Stimulated activated CD4-positive, alpha-beta T cell treated with anti-CD3 and anti-CD28 coated beads, Interleukin-1b, Interleukin-23, amount 100 ng/mL, for 1 hour (primary cell): ENCODE measurements at regions not wholly inside any gene's neighbourhood (a gene's known extent, or its start where the extent isn't known, plus 50 kb on each side); places are given as distances from the start of the nearest gene placed in this dataset.
"Not testable (repeated sequence)": the region's sequence is repeated elsewhere in the genome, so short reads cannot be mapped to it uniquely, and the experiment has no call there.

ENCODE experiments used
- DNase-seq, 2 donors: peaks; one replicate each; pipeline ENCODE4 v3.0.0-alpha.2; 2020; ENCODE audit warnings: low read depth in 2 of 2

DNA sequence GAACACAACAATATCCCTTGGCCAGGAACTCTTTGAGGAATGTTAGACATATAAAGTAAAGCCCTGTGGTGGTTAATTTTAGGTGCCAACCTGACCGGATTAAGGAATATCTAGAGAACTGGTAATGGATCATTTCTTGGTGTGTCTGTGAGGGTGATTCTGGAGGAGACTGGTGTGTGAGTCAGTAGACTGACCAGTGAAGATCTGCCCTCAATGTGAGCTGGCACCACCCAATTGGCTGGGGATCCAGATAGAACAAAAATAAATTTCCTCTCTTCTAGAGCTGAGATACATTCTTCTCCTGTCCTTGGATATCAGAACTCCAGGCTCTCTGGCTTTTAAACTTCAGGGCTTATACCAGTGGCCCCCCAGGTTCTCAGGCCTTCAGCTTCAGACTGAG is 56.2 kb upstream of the TNPO1 start:
- no peak for DNase-seq

DNA sequence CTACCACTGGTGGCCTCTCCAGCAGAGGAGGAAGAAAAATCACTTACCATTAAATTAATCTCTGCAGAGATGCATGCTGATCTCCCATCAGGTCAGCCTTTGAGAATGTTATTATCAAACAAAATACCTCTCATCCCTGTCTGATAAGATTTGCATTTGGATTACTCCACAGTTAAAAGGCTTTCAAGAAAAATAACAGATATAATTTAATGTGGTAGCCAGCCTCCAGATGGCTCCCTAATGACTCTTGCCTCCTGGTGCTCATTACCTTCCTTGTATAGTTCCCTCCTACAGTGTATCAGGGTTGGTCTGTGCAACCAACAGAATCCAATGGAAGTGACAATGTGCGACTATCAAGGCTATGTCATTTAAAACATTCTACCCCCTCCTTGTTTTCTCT is 63.6 kb upstream of the TNPO1 start:
- DNase-seq: no peak

DNA sequence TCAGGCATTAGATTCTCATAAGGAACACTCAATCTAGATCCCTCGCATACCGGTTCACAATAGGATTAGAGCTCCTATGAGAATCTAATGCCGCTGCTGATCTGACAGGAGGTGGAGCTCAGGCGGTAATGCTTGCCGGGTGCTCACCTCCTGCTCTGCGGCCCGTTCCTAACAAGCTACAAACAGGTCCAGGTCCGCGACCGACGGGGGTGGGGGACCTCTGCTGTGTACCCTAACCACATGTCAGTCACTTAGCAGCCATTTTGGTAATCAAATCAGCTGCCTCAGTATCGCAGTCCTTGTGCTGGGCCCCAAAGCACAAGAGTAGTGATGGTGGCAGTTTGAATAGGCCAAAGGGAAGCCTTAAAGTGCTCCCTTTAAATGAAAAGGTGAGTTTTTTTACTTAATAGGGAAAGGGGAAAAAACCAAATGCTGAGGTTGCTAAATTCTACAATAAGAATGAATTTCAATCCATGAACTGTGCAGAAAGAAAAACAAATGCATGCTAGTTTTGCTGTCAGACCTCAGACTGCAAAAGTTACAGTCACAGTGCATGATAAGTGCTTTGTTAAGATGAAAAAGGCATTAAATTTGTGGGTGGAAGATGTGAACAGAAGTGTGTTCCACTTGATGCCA is 67.0 kb upstream of the TNPO1 start:
- DNase-seq: no peak

DNA sequence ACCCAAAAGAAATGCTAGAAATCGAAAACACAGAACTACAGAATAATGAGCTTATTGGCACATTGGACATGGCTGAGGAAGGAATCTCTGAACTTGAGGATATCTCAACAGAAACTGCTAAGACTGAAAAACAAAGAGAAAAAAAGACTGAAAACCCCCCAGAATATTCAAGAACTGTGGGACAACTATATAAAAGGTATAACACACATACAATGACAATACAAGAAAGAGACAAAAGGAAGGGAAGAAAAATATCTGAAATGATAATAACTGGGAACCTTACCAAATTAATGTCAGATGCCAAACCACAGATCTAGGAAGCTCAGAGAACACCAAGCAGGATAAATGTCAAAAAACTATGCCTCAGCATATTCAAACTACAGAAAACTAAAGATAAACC is 68.6 kb upstream of the TNPO1 start:
- no peak for DNase-seq

DNA sequence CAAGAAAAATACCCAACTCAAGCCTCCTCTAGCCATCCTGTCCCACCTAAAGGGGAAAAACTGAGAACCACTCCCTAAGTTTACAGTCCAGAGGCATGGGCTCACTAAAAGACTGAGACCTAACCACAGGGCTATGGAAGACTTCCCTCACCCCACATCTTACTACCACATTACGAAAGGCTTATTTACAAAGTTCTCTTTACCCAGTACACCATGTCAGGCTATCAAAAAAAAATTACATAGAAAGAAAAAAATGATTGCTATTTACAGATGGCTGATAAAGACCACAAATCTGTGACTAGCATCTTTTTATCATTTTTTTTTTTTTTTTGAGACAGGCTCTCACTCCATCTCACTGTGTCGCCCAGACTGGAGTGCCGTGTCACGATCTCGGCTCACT is 69.7 kb upstream of the TNPO1 start:
- no peak for DNase-seq

DNA sequence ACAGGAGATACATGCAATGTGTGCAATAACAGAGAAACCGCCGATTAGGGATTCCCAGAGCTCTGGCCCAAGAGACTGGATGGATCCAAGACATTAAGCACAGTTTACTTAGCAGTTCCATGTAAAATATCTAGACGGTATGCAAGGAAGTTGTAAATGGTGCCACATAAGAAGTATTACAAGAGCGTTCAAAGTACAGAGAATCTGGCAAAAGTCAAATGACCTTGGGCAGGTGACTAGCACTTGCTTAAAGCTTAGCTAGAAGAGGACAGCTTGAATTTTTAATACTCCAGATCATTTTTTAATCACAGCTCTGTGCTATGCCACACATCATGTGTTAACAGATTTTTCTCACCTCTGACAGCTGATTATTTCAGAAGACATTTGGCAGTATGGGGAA is 72.3 kb upstream of the TNPO1 start:
- no peak for DNase-seq

DNA sequence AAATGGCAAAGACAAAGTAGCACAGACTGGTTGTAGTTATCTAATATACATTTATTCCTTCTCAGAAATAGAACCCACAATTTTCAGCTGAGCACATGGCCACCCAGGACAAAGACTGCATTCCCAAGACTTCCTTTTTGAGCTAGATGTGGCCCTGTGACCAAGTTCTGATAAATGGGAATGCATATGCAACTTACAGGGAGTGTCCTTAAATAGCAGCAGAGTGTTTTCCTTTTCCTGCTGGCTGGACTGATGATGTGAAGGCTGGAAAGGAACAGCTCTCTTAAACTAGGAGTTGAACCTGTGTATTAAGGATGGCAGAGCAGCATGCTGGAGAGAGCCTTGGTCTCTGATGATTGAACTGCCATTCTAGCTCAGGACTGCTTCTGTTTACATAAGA is 74.7 kb upstream of the TNPO1 start:
- DNase-seq: no peak

DNA sequence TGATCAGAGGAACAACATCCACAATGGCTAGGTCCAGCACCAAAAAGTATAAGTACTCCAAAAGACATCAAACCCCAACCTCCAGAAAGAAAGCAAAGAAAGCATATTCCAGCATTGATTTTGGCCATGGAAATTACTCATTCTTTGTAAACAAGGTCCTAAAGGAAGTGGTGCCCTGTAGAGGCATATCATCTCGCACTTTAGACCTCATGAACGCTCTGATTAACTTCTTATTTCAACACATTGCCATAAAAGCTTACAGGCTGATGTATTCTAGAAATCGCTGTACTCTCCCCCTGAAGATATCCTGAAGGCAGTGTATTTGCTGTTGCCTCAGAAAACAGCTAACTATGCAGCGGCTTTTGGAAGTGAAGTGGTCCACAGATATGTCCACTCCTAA is 82.7 kb upstream of the TNPO1 start:
- no peak for DNase-seq

DNA sequence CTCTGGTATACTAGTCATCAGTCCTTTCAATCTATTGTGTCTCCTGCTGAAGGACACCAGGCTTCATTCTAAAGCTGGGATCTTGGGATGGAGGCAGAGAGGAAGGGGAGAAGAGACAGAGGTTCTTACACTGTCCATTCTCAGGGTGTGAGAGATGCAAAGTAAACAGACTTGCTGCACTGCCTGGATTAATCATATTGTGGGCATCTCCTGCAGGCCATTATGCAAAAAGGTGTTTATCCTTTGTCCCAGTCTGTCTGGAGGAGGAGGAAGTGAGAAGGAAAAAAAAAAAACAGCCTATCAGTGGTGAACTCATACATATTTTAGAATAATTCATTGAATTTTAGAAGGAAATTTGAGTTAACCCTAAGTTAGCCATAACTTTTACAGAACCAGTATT is 92.9 kb upstream of the TNPO1 start:
- DNase-seq: no peak

DNA sequence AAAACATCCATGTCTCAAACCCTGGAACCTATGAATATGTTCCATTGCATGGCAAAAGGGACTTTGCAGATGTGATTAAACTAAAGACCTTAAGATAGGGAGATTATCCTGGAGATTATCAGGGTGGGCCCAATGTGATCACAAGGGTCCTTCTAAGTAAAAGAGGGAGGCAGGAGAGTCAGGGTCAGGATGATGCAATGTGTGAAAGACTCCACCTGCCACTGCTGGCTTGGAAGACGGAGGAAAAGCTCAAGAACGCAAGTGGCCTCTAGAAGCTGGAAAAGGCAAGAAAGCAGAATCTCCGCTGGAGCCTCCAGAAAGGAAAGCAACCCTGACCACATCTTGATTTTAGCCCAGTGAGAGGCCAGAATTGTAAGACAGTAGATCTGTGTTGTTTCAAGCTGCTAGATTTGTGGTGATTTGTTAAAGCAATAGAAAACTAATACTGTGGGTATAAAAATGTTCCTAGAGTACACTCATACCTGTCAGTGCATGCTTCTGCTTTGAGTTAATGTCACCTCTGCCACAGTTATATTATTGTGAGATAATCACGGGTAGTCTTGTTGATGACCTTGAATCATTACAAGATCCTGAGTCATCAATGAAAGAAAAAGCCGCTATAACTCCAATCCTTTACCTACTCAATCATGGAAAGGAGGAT is 93.5 kb upstream of the TNPO1 start:
- DNase-seq: no peak

DNA sequence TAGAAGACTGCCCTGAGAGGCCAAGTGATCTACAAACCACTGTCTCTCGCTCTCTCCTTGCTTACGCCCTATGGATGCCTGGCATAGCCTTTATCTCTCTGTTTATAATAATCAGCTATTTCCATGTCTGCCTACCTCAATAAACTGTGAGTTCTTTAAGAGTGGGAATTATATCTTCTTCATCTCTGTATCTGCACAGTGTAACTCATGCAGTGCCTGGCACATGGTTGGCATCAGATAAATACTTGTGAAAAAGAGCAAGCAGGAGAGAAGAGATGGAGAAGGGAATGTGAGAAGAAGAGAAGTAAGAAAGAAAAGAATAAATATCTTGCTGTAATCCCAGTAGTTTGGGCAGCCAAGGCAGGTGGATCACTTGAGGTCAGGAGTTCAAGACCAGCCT is 94.6 kb upstream of the TNPO1 start:
- no peak for DNase-seq

DNA sequence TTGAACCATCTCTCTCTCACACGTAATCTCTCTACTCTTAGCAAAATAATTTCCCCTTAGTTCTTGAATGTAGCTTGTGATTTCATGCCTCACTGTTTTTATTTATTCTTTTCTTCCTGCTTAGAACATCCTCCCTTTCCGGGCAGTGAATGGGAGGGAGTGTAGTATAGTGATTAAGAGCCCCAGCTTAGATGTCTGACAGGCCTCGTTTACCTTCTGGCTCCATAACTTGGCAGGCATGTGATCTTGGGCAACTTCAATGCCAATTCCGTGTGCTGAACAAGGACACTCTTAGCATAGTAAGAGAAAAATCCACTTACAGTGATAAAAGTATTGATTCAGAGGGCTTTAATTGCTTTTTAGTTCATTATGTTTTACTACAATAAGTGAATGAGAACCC is 96.3 kb upstream of the TNPO1 start:
- no peak for DNase-seq

DNA sequence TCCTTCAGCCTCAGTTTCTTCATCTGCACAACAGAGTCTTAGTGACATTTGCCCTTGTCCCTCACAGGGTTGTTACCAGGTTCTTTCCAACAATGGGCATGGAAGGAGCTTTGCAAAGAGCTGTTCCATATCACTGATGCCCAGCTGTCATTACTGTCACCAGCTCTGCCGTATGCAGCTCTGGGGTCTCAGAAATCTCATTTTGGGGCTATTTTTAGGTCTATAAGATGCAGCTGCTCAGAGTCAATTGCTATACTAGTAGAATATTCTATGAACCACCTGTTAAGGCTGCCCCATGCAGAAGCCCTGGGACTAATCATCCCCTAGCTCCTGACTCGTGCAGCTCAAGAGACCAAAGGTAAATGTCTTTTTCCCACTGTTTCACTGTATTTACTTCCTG is 105.1 kb upstream of the TNPO1 start:
- DNase-seq: no peak

DNA sequence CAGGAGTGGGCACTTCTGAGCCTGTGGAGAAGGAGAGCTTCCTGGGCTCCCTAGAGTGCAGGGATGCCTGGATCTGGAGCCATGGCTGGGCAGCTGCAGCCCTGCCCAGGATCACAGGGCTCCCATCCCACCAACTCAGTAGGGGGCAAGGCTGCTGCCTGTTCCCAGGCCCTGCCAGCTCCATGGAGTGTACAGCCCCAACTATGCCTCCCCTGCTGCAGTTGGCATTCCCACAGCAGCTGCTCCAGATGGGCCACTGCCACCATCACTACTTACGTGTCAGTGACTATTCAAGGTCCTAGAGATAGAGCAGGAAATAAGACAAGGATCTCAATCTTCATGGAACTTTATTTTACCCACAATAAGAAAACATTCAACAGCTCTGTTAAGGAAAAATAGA is 107.1 kb upstream of the TNPO1 start:
- no peak for DNase-seq

DNA sequence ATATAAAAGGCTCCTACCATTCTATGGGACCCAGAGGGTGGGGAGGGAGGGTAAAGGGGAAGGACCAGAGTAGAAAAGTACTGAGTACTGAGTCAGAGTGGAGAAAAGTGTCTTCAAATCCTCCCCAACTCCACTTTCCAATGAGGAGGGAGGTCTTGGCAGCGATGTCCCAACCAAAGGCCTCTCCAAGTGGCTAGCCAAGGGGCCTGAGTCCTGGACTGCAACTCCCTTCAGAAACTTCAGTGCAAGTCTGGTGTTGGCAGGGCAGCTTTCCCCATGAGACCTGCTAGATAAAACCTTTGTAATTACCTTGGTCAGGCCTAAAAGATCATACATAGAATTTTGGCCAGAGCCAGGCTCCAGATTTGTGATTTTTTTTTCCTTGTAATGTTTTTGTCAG is 111.3 kb upstream of the TNPO1 start:
- no peak for DNase-seq

DNA sequence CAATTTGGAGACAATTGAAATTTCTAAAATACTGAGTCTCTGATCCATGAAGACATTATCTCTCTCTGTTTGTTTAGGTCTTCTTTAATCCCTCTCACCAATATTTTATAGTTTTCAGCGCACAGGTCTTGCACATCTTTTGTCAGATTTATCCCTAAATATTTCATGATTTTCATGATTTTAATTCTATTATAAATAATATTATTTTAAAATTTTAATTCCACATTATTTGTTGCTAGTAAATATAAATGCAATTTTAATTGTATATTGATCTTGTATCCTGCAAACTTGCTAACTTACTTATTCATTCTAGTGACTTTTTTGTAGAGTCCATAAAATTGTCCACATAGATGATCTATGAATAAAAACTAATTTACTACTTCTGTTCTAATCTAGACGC is 112.6 kb upstream of the TNPO1 start:
- no peak for DNase-seq

DNA sequence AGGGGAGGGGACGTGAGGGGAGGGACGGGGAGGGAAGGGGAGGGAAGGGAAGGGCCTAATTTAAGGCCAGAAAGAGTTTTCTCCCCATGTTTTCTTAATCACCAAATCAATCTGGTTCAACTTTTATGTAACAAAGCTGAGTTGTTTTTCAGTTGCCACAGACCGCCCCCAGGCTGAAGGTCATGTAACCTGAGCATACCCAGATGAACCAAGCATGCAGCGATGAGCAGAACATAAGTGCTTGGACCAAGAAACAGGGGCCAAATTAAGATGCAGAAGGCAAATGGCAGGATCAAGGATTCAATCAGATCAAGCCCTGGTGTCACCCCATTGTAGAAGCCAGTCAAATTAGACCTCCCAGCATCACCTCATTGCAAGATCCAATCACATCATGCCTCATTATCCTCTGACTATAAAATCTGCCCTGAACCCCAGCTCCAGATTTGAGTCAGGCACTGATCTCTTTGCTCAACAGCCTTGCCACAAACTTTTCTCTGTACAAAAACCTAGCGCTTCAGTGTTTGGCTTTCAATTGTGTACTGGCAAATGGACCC is 113.5 kb upstream of the TNPO1 start:
- no peak for DNase-seq

DNA sequence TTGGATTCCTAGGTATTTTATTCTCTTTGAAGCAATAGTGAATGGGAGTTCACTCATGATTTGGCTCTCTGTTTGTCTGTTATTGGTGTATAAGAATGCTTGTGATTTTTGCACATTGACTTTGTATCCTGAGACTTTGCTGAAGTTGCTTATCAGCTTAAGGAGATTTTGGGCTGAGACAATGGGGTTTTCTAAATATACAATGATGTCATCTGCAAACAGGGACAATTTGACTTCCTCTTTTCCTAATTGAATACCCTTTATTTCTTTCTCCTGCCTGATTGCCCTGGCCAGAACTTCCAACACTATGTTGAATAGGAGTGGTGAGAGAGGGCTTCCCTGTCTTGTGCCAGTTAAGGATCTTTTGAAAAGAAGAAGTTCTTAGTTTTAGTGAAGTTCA is 114.4 kb upstream of the TNPO1 start:
- DNase-seq: not testable (repeated sequence)

DNA sequence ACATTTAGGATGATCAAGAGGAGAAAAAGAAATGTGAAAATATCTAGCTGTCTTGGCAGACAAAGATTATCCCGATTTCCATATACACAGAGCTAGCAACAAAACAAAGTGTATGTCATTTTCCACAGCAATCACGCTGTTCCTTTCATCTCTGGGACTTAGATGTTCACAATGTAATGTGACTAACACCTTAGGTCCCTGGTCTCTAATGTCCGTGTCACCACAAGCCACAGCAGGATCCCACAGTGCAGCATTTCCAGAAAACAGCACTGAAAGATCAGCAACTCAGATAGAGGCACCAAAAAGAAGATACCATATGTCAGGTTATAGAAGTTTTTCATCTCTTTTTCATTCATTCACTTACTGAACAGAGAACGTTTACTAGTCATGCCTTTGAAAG is 118.0 kb upstream of the TNPO1 start:
- no peak for DNase-seq

DNA sequence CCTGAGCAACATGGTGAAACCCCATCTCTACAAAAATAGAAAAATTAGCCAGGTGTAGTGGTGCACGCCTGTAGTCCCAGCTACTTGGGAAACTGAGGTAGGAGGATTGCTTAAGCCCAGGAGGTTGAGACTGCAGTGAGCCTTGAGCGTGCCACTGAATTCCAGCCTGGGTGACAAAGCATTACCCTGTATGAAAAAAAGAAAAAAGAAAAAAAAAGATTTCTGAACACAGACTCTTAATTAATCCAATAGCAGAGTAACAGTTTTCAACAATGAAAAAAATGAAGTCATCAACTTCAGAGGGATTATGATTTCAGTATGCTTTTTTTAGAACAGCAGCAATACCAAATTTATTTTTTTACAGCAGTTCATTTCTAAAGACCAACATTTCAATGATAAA is 118.8 kb upstream of the TNPO1 start:
- no peak for DNase-seq

DNA sequence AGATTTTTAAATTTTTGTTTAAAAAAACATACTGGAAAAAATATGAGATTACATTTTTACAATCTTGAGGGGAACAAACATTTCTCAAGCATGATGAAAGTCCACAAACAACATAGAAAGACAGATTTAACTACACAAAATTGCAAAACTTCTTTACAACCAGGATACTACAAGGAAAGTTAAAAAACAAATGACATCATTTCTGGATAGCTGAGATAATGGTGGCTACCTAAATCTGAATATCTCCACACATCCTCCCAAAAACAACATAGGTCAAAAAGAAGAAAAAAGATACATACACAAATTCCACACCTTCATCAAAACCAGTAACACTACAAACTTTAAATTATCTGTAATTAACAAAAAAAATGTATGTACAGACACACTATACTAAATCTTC is 120.8 kb upstream of the TNPO1 start:
- DNase-seq: no peak

DNA sequence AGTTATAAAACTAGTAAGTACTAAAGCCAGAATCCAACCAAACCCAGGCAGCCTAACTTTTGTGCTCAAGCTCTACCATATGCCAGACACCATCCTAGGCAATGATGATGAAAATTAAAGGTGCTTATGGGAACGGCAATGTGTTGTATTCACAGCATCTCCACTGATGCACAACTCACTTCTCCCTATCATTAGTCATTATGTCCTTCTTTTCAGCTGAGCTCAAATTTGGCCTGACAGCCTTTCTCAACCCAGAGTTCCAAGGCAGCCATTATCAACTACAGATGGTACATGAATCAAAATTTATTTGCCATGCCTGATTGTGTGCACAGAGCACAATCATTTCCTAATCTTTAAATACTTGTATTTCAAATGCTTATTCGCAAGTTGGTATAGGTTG is 121.6 kb upstream of the TNPO1 start:
- DNase-seq: no peak

DNA sequence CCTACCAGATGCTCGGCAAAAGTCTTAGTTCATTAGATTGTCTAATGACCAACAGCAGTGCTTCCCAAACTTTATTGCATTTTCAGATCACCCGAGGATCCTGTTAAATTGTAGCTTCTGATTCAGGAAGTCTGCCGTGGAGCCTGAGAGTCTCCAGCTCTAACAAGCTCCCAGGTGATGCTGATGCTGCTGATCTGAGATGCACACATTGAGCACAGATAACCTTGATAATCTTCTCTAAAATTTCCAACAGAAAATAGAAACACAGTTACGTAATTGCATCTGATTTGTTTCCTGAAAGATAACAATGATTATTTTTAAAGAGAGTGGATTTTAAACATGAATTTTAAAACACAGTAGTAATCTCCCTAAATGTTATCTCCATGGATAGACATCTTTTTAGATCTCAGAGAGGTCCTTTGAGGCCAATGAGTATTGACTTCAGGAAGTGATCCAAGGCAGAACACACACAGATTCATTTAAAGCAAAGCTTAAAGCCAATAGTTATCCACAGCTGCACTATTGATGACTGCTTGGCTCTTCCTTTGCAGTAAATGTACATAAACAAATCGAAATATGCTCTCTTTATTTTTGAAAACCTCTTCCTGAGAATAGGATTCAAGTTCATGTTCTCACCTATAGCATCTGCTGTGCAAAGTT is 122.8 kb upstream of the TNPO1 start:
- no peak for DNase-seq
